Upper lobe of left lung (tissue), 6 donors: ENCODE measurements at regions not wholly inside any gene's neighbourhood (a gene's known extent, or its start where the extent isn't known, plus 50 kb on each side); places are given as distances from the start of the nearest gene placed in this dataset.

Experiments used
- ATAC-seq, 2 donors: fragments of 200-7000 bp; cut with Tn5 transposase; one replicate each; pipeline ENCODE4 v1.9.1; 2022; ENCODE audit warnings: mild to moderate bottlenecking in 2 of 2, moderate library complexity in 2 of 2; ENCODE audit not compliant: low FRiP score in 2 of 2
- DNase-seq, 2 donors: peaks; one replicate each; pipeline ENCODE4 v3.0.0-alpha.2; 2019 to 2020
- H3K27ac ChIP-seq, 4 donors: fragments of 200-600 bp; sonication (generic); one replicate each; pipeline ENCODE4 v1.5.1; 2016 to 2019
- H3K27me3 ChIP-seq, 4 donors: fragments of 200-600 bp; sonication (generic); one replicate each; pipeline ENCODE4 v1.5.1; 2017 to 2019
- H3K36me3 ChIP-seq, 4 donors: fragments of 200-600 bp; sonication (generic); one replicate each; pipeline ENCODE4 v1.5.1; 2016 to 2019
- H3K4me1 ChIP-seq, 4 donors: fragments of 200-600 bp; sonication (generic); one replicate each; pipeline ENCODE4 v1.5.1; 2018 to 2019
- H3K4me3 ChIP-seq, 4 donors: fragments of 200-600 bp; sonication (generic); one replicate each; pipeline ENCODE4 v1.5.1; 2017 to 2019; ENCODE audit warnings: mild to moderate bottlenecking in 2 of 4, moderate library complexity in 1 of 4
- H3K9me3 ChIP-seq, 4 donors: fragments of 200-600 bp; sonication (generic); one replicate each; pipeline ENCODE4 v1.5.1; 2018 to 2019
- EP300 ChIP-seq, 4 donors: sonication (generic); formaldehyde crosslinking; IDR thresholded peaks; one replicate each; pipeline ENCODE4 v1.5.1; 2017; ENCODE audit warnings: antibody characterized with exemption in 4 of 4, control low read depth in 2 of 4
- POLR2A ChIP-seq, 4 donors: fragments of 450-650 bp; IDR thresholded peaks; one replicate each; pipeline ENCODE4 v1.5.1; 2016 to 2017; ENCODE audit warnings: antibody characterized with exemption in 4 of 4, mild to moderate bottlenecking in 2 of 4
- POLR2AphosphoS5 ChIP-seq, 2 donors: sonication (generic); formaldehyde crosslinking; IDR thresholded peaks; one replicate each; pipeline ENCODE4 v1.5.1; 2017; ENCODE audit warnings: antibody characterized with exemption in 2 of 2
- WGBS, 2 donors: methylation state at CpG; one replicate each; pipeline ENCODE4 v1.1.5; 2017 to 2018; 5-methylcytosine and 5-hydroxymethylcytosine counted together
- TF ChIP-seq, protein P1 (sequence below), 6 experiments: fragments of 450-650 bp in 4 of 6; fragments of 200-600 bp in 2 of 6; sonication (generic) in 2 of 6; IDR thresholded peaks; one replicate each; pipeline ENCODE4 v1.5.1; 2016 to 2019; ENCODE audit warnings: antibody characterized with exemption in 6 of 6
- donor health status: DM: no; HTN: no; CAD: no; lungs with moderate emphysema.
- donor health status: DM: no; HTN: yes; CAD: no; lungs with severe emphysema.

DNA sequence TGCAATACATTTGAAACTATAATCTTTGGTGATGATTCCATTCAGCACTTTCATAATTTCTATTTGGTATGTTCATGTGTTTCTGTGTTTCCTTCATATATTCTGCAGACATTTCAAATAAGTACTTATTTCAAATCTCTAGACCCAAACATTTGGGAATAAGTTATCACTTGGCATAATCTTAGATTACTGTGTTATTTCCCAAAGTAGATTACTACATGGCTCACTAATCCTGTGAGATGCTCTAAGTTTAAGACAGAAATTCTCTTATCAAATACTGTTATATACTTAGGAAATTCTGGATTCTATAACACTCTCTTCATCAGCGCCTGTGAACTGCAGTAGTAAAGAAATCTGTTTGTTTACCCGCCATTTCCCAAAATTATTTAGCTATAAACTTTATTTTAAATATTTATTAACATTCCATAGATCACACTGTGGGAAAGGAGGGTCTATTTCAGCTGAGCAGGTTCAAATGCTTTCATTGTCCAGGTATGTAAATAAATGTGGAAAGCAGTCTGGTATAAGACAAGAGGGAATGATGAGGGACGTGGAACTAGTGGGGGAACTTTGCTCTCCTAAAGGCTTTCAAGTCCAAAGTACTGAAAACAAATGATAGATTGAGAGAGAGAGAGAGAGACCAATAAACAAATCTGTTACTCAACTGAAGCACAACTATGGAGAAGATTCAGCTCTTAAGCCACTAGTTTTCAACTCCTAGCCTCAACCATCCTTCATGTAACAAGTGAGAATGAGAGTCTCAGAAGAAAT is 61.8 kb upstream of the TOM1L1 start:
- H3K4me3 ChIP-seq, result no peak overlapping the region
- 66 to 74% methylated on average over 3 of the region's 3 CpGs for whole genome bisulfite sequencing, 2 donors
- peaks cover 0 to 12% (median 0%) of the 10 kb centered on the region in 4 donors for H3K9me3 ChIP-seq
- TF ChIP-seq POLR2A (IDR thresholded peaks at IDR 0.05) (no peak), EP300 (IDR thresholded peaks at IDR 0.05) (no peak), POLR2AphosphoS5 (IDR thresholded peaks at IDR 0.05) (no peak)
- TF ChIP-seq, protein P1, sequence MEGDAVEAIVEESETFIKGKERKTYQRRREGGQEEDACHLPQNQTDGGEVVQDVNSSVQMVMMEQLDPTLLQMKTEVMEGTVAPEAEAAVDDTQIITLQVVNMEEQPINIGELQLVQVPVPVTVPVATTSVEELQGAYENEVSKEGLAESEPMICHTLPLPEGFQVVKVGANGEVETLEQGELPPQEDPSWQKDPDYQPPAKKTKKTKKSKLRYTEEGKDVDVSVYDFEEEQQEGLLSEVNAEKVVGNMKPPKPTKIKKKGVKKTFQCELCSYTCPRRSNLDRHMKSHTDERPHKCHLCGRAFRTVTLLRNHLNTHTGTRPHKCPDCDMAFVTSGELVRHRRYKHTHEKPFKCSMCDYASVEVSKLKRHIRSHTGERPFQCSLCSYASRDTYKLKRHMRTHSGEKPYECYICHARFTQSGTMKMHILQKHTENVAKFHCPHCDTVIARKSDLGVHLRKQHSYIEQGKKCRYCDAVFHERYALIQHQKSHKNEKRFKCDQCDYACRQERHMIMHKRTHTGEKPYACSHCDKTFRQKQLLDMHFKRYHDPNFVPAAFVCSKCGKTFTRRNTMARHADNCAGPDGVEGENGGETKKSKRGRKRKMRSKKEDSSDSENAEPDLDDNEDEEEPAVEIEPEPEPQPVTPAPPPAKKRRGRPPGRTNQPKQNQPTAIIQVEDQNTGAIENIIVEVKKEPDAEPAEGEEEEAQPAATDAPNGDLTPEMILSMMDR (IDR thresholded peaks at IDR 0.05), result no peak
- H3K36me3 ChIP-seq, result no peaks in the 10 kb centered on the region
- DNase-seq (no peak), ATAC-seq (no peak)
- no peaks in the 10 kb centered on the region for H3K27me3 ChIP-seq
- H3K27ac ChIP-seq, result no peak overlapping the region
- H3K4me1 ChIP-seq, result no peaks in the 10 kb centered on the region

DNA sequence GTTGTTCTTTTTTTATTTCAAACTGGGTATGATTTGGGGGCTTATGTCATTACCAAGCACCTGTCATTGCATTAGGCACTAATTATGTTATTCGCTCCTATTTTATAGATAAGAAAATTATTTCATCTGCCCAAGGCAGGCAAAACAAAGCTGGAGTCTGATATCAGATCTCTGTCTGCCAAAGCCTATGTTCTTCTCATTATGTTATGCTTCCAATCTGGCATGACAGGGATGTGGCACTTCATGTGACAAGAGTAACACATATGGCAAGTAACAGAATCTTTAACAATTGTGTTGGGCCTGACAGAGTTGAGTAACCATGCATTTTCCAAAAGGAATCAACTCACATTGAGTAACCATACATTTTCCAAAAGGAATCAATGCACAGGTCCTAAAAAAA is 61.2 kb upstream of the TOM1L1 start:
- Histone ChIP-seq H3K9me3 (peaks cover 0 to 12% (median 0%) of the 10 kb centered on the region in 4 donors), H3K4me1 (no peaks in the 10 kb centered on the region), H3K36me3 (no peaks in the 10 kb centered on the region), H3K27ac (no peak overlapping the region), H3K27me3 (no peaks in the 10 kb centered on the region), H3K4me3 (no peak overlapping the region)
- ATAC-seq (no peak), DNase-seq (no peak)
- 89 to 91% methylated on average over 1 of the region's 1 CpG for WGBS, 2 donors
- TF ChIP-seq POLR2A (IDR thresholded peaks at IDR 0.05) (no peak), POLR2AphosphoS5 (IDR thresholded peaks at IDR 0.05) (no peak), EP300 (IDR thresholded peaks at IDR 0.05) (no peak)
- TF ChIP-seq, protein P1 (IDR thresholded peaks at IDR 0.05), result no peak

DNA sequence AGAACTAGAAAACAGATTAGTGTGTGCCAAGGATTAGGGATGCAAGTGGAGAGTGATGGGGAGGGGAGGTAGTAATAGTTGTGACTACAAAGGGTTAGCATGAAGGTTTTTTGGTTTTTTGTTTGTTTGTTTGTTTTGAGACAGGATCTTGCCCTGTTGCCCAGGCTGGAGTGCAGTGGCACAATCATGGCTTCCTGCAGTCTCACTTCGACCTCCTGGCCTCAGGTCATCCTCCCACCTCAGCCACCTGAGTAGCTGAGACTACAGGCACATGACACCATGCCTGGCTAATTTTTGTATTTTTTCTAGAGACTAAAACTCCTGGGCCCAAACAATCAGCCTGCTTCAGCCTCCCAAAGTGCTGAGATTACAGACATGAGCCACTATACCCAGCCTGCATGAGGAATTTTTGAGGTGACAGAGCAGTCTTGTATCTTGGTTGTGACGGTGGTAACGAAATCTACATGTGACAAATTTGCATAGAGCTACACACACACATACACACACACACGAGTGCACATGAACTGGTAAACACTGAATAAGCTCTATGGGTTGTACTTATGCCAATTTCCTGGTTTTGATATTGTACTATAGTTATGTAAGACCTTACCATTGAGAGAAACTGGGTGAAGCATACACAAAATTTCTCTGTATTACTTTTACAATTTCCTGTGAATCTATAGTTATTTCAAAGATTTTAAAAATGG is 59.6 kb upstream of the TOM1L1 start:
- DNase-seq (no peak), ATAC-seq (peak in 1 of 2 donors; percentile 39)
- H3K27me3 ChIP-seq, result no peaks in the 10 kb centered on the region
- H3K27ac ChIP-seq, result no peak overlapping the region
- WGBS, 2 donors, result 38 to 55% methylated on average over 4 of the region's 4 CpGs
- TF ChIP-seq POLR2AphosphoS5 (IDR thresholded peaks at IDR 0.05) (no peak), EP300 (IDR thresholded peaks at IDR 0.05) (no peak), POLR2A (IDR thresholded peaks at IDR 0.05) (no peak)
- TF ChIP-seq, protein P1 (IDR thresholded peaks at IDR 0.05), result no peak
- H3K9me3 ChIP-seq, result peaks cover 0 to 11% (median 0%) of the 10 kb centered on the region in 4 donors
- no peaks in the 10 kb centered on the region for H3K36me3 ChIP-seq
- no peaks in the 10 kb centered on the region for H3K4me1 ChIP-seq
- H3K4me3 ChIP-seq, result no peak overlapping the region

- DNase-seq (no peak), ATAC-seq (no peak)
- peaks cover 0 to 5% (median 0%) of the 10 kb centered on the region in 4 donors for H3K9me3 ChIP-seq
- H3K27me3 ChIP-seq, result no peaks in the 10 kb centered on the region
- H3K4me3 ChIP-seq, result no peak overlapping the region
- no peaks in the 10 kb centered on the region for H3K4me1 ChIP-seq
- H3K27ac ChIP-seq, result no peak overlapping the region
- 69 to 79% methylated on average over 2 of the region's 2 CpGs for WGBS, 2 donors
- no peaks in the 10 kb centered on the region for H3K36me3 ChIP-seq
- no peak for TF ChIP-seq POLR2AphosphoS5 (IDR thresholded peaks at IDR 0.05)
- TF ChIP-seq POLR2A (IDR thresholded peaks at IDR 0.05), result no peak
- TF ChIP-seq, protein P1 (IDR thresholded peaks at IDR 0.05), result no peak
- no peak for TF ChIP-seq EP300 (IDR thresholded peaks at IDR 0.05)
Observed at GRCh38 chr17:54841656-54842055, 59.0 kb upstream of the TOM1L1 start.
